SK-N-SH (cell line): ENCODE measurements at regions not wholly inside any gene's neighbourhood (a gene's known extent, or its start where the extent isn't known, plus 50 kb on each side); places are given as distances from the start of the nearest gene placed in this dataset.

Source experiments
- CTCF ChIA-PET: fragments of 300-600, 350-600 bp; formaldehyde crosslinking; extraction: SDS; loops from one replicate; lab custom pipeline; 2021; lab: Yijun Ruan, JAX
- POLR2A ChIA-PET: fragments of 350-600 bp; sonication (Branson Sonifier 250); formaldehyde crosslinking; extraction: SDS; loops from one replicate; lab custom pipeline; 2020; ENCODE audit warnings: antibody characterized with exemption, inconsistent platforms; lab: Yijun Ruan, JAX
- DNase-seq: peaks from one replicate; pipeline ENCODE4 v3.0.0; 2012
- H2AFZ ChIP-seq: fragments of 200-600 bp; sonication (generic); 2 replicates; pipeline ENCODE4 v1.8.1; 2016; ENCODE audit warnings: antibody characterized with exemption, mild to moderate bottlenecking, low read depth
- H3F3A ChIP-seq: fragments of 200-600 bp; sonication (generic); replicated peaks from 2 replicates; pipeline ENCODE3; 2016; ENCODE audit warnings: antibody characterized with exemption, mild to moderate bottlenecking; ENCODE audit not compliant: insufficient read depth
- H3K27ac ChIP-seq, 2 experiments: fragments of 200-500 bp in 1 of 2; fragments of 200-600 bp in 1 of 2; sonication (Bioruptor generic) in 1 of 2; sonication (generic), shearing (Covaris generic) in 1 of 2; 2 replicates each; pipeline versions ENCODE4 v1.5.1 to v1.6.1; 2014 to 2016; ENCODE audit warnings: low read depth in 2 of 2, inconsistent platforms in 1 of 2, low read length in 1 of 2, mild to moderate bottlenecking in 1 of 2, mixed read lengths in 1 of 2
- H3K27me3 ChIP-seq: fragments of 200-600 bp; sonication (generic), shearing (Covaris generic); 2 replicates; pipeline ENCODE4 v1.6.1; 2016; ENCODE audit warnings: mixed run types; ENCODE audit not compliant: insufficient read depth
- H3K36me3 ChIP-seq, 2 experiments: fragments of 200-500 bp in 1 of 2; fragments of 200-600 bp in 1 of 2; sonication (Bioruptor generic) in 1 of 2; sonication (generic) in 1 of 2; replicated peaks in 1 of 2; 2 replicates each; pipeline versions ENCODE3 to v1.5.1; 2014 to 2016; ENCODE audit warnings: low read length in 1 of 2, mild to moderate bottlenecking in 1 of 2; ENCODE audit not compliant: insufficient read depth in 2 of 2, control insufficient read depth in 1 of 2
- H3K4me1 ChIP-seq, 2 experiments: fragments of 200-500 bp in 1 of 2; fragments of 200-600 bp in 1 of 2; sonication (Bioruptor generic) in 1 of 2; sonication (generic), shearing (Covaris generic) in 1 of 2; 2 replicates each; pipeline versions ENCODE4 v1.5.1 to v1.6.1; 2014 to 2016; ENCODE audit warnings: low read depth in 1 of 2, low read length in 1 of 2, mixed run types in 1 of 2; ENCODE audit not compliant: insufficient read depth in 2 of 2, control insufficient read depth in 1 of 2
- H3K4me2 ChIP-seq: fragments of 200-600 bp; sonication (generic), shearing (Covaris generic); 2 replicates; pipeline ENCODE4 v1.6.1; 2017; ENCODE audit warnings: mixed run types
- H3K4me3 ChIP-seq, 2 experiments: fragments of 200-500 bp in 1 of 2; fragments of 200-600 bp in 1 of 2; sonication (Bioruptor generic) in 1 of 2; sonication (generic), shearing (Covaris generic) in 1 of 2; 2 replicates each; pipeline versions ENCODE4 v1.5.1 to v1.8.1; 2014 to 2016; ENCODE audit warnings: low read depth in 2 of 2, inconsistent platforms in 1 of 2, low read length in 1 of 2, mild to moderate bottlenecking in 1 of 2, mixed read lengths in 1 of 2, moderate library complexity in 1 of 2
- H3K79me2 ChIP-seq: fragments of 200-600 bp; sonication (generic); 2 replicates; pipeline ENCODE4 v1.8.1; 2017; ENCODE audit warnings: mild to moderate bottlenecking; ENCODE audit not compliant: insufficient read depth
- H3K9ac ChIP-seq: fragments of 200-600 bp; sonication (generic); 2 replicates; pipeline ENCODE4 v1.6.1; 2017; ENCODE audit warnings: mixed run types
- H3K9me2 ChIP-seq: fragments of 200-600 bp; sonication (generic); 2 replicates; pipeline ENCODE4 v1.6.1; 2017; ENCODE audit warnings: mixed run types
- H3K9me3 ChIP-seq: fragments of 200-600 bp; sonication (generic); 2 replicates; pipeline ENCODE4 v1.6.1; 2017; ENCODE audit warnings: mixed run types, mild to moderate bottlenecking, moderate library complexity
- H4K20me1 ChIP-seq: fragments of 200-600 bp; sonication (generic); 2 replicates; pipeline ENCODE4 v1.6.1; 2017; ENCODE audit warnings: mild to moderate bottlenecking, mixed run types; ENCODE audit not compliant: insufficient read depth
- ELF1 ChIP-seq: IDR thresholded peaks from 2 replicates; pipeline ENCODE4 v1.4.0; 2012
- EP300 ChIP-seq, 2 experiments: IDR thresholded peaks; 2 replicates each; pipeline versions ENCODE4 v1.4.0 to v1.6.1; 2012; ENCODE audit warnings: borderline replicate concordance in 1 of 2, low read depth in 1 of 2, low read length in 1 of 2
- FOSL2 ChIP-seq: IDR thresholded peaks from 2 replicates; pipeline ENCODE4 v1.4.0; 2012; ENCODE audit warnings: low read depth, mild to moderate bottlenecking, moderate library complexity, borderline replicate concordance
- GABPA ChIP-seq: IDR thresholded peaks from 2 replicates; pipeline ENCODE4 v1.4.0; 2012; ENCODE audit warnings: low read depth, mild to moderate bottlenecking
- GATA2 ChIP-seq: sonication (generic); formaldehyde crosslinking; IDR thresholded peaks from 2 replicates; pipeline ENCODE4 v1.5.0; 2020; ENCODE audit warnings: mild to moderate bottlenecking, missing genetic modification reagents
- MEF2A ChIP-seq: IDR thresholded peaks from 2 replicates; pipeline ENCODE4 v1.4.0; 2012; ENCODE audit warnings: low read depth, borderline replicate concordance
- MXI1 ChIP-seq: IDR thresholded peaks from 2 replicates; pipeline ENCODE4 v1.6.1; 2012; ENCODE audit warnings: mild to moderate bottlenecking, low read depth, low read length, improper control_type of control experiment
- NRF1 ChIP-seq: IDR thresholded peaks from 2 replicates; pipeline ENCODE4 v1.6.1; 2012; ENCODE audit warnings: low read depth, mild to moderate bottlenecking, low read length
- RFX5 ChIP-seq: IDR thresholded peaks from 2 replicates; pipeline ENCODE4 v1.6.1; 2012; ENCODE audit warnings: mild to moderate bottlenecking, improper control_type of control experiment, low read length
- RXRA ChIP-seq: IDR thresholded peaks from 2 replicates; pipeline ENCODE4 v1.4.0; 2012; ENCODE audit warnings: low read depth, mild to moderate bottlenecking, borderline replicate concordance
- SIN3A ChIP-seq: IDR thresholded peaks from 2 replicates; pipeline ENCODE4 v1.6.1; 2012; ENCODE audit warnings: low read depth, mild to moderate bottlenecking, low read length, moderate library complexity, borderline replicate concordance
- TAF1 ChIP-seq: IDR thresholded peaks from 2 replicates; pipeline ENCODE4 v1.6.1; 2012; ENCODE audit warnings: low read depth, mild to moderate bottlenecking, low read length, moderate library complexity, borderline replicate concordance
- TCF12 ChIP-seq: IDR thresholded peaks from 2 replicates; pipeline ENCODE4 v1.4.0; 2012
- TEAD4 ChIP-seq: IDR thresholded peaks from 2 replicates; pipeline ENCODE4 v1.4.0; 2012; ENCODE audit warnings: mild to moderate bottlenecking, borderline replicate concordance; ENCODE audit not compliant: insufficient read depth
- YY1 ChIP-seq: IDR thresholded peaks from 2 replicates; pipeline ENCODE4 v1.4.0; 2012; ENCODE audit warnings: low read depth, mild to moderate bottlenecking
- WGBS: methylation state at CpG from one replicate; pipeline ENCODE4 v1.1.6; 2017; ENCODE audit warnings: low lambda C conversion rate; 5-methylcytosine and 5-hydroxymethylcytosine counted together
- TF ChIP-seq, protein P1 (sequence below): IDR thresholded peaks from 2 replicates; pipeline ENCODE4 v1.6.1; 2012; ENCODE audit warnings: mild to moderate bottlenecking, low read depth, low read length, moderate library complexity
- TF ChIP-seq, protein P2 (sequence below): fragments of 150-350 bp; IDR thresholded peaks from 2 replicates; pipeline ENCODE4 v1.6.1; 2016; ENCODE audit warnings: mild to moderate bottlenecking, low read depth, low read length
- TF ChIP-seq, protein P3 (sequence below): IDR thresholded peaks from 2 replicates; pipeline ENCODE4; 2012

DNA sequence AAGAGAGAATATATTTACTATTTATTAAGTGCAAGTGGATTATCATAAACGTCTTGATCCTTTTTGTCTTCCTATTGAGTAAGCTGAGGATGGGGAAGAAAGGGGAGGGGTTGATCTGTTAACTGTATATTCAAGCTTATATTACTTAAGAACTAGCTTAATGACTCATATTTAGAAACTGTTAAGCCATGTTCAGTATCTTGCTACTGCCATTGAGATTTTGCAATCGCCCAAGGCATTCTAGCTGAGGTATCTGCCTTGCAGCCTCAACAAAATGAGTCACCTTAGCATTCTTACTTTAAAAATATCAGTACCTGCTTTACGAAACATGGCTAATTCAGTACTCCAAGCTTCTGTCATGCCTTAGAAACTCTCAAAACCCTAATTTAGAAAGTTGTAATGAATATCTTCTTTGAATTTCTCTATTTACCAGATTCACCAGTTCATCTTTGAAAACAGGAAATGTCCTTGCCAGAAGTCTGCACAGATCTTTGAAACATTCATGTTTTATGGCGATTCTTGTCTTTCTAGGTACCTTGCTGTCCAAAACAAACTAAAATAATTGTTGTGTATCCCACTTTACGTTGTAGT lies 76.1 kb downstream of the ALG10B start (continued):
- TF ChIP-seq FOSL2 (no peak), NRF1 (no peak)

DNA sequence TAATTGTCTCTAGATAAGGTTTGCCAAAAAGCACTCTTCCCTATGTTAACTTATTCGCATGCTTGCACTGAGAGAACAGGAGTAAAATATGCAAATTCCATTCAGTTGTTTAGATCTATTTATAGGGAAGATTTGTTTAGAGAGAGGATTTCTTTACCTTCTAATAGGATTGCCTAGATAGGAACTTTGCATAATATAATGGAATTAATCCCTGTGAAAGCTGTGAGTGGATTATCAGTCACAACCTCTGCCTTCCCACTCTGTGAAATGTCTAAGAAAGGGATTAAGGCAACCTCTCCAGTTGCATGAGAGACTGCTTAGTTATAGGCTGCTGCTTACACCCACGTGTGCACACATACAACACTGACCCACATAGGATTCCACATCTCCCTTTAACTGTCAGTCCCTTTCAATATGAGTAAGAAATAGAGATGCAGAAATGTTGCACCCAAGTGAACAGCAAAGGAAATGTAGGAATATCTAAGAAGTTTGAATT lies 83.2 kb downstream of the ALG10B start:
- POLR2A ChIA-PET: no interaction called here

DNA sequence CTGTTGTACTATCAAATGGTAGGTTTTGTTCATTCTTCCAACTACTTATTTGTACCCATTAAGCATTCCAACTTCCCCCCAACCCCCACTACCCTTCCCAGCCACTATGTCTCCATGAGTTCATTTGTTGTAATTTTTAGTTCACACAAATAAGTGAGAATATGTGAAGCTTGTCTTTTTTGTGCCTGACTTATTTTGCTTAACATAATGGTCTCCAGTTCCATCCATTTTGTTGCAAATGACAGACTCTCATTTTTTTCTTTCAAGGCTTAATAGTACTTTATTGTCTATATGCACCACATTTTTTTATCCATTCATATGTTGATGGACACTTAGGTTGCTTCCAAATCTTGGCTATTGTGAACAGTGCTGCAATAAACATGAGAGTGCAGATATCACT lies 86.2 kb downstream of the ALG10B start:
- H3K4me3 ChIP-seq: no peak overlapping the region
- CTCF ChIA-PET: no interaction called here
- H3K9ac ChIP-seq: no peak overlapping the region
- no peak overlapping the region for H2AFZ ChIP-seq
- H3K27ac ChIP-seq: no peak overlapping the region
- no peaks in the 10 kb centered on the region for H3K9me3 ChIP-seq
- H3K79me2 ChIP-seq: no peaks in the 10 kb centered on the region
- no peaks in the 10 kb centered on the region for H4K20me1 ChIP-seq
- H3K9me2 ChIP-seq: no peaks in the 10 kb centered on the region
- POLR2A ChIA-PET: no interaction called here
- no peaks in the 10 kb centered on the region for H3F3A ChIP-seq
- no peaks in the 10 kb centered on the region for H3K27me3 ChIP-seq
- no peak overlapping the region for H3K4me2 ChIP-seq
- no peak for DNase-seq
- no peaks in the 10 kb centered on the region for H3K4me1 ChIP-seq
- no peaks in the 10 kb centered on the region for H3K36me3 ChIP-seq
- TF ChIP-seq GABPA (no peak), MXI1 (no peak), ELF1 (no peak), TEAD4 (no peak), MEF2A (no peak)
- TF ChIP-seq, protein P1, sequence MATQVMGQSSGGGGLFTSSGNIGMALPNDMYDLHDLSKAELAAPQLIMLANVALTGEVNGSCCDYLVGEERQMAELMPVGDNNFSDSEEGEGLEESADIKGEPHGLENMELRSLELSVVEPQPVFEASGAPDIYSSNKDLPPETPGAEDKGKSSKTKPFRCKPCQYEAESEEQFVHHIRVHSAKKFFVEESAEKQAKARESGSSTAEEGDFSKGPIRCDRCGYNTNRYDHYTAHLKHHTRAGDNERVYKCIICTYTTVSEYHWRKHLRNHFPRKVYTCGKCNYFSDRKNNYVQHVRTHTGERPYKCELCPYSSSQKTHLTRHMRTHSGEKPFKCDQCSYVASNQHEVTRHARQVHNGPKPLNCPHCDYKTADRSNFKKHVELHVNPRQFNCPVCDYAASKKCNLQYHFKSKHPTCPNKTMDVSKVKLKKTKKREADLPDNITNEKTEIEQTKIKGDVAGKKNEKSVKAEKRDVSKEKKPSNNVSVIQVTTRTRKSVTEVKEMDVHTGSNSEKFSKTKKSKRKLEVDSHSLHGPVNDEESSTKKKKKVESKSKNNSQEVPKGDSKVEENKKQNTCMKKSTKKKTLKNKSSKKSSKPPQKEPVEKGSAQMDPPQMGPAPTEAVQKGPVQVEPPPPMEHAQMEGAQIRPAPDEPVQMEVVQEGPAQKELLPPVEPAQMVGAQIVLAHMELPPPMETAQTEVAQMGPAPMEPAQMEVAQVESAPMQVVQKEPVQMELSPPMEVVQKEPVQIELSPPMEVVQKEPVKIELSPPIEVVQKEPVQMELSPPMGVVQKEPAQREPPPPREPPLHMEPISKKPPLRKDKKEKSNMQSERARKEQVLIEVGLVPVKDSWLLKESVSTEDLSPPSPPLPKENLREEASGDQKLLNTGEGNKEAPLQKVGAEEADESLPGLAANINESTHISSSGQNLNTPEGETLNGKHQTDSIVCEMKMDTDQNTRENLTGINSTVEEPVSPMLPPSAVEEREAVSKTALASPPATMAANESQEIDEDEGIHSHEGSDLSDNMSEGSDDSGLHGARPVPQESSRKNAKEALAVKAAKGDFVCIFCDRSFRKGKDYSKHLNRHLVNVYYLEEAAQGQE: no peak
- TF ChIP-seq, protein P2, sequence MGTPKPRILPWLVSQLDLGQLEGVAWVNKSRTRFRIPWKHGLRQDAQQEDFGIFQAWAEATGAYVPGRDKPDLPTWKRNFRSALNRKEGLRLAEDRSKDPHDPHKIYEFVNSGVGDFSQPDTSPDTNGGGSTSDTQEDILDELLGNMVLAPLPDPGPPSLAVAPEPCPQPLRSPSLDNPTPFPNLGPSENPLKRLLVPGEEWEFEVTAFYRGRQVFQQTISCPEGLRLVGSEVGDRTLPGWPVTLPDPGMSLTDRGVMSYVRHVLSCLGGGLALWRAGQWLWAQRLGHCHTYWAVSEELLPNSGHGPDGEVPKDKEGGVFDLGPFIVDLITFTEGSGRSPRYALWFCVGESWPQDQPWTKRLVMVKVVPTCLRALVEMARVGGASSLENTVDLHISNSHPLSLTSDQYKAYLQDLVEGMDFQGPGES: no peak

More for the DNA sequence above, 83.2 kb downstream of the ALG10B start:
- Histone ChIP-seq H3K9ac (no peak overlapping the region), H3K9me3 (no peaks in the 10 kb centered on the region), H3K9me2 (no peaks in the 10 kb centered on the region), H4K20me1 (no peaks in the 10 kb centered on the region), H3K4me3 (no peak overlapping the region), H3K27ac (no peak overlapping the region), H3K4me1 (no peaks in the 10 kb centered on the region), H3K79me2 (no peaks in the 10 kb centered on the region), H3K4me2 (no peak overlapping the region), H3K36me3 (no peaks in the 10 kb centered on the region), H3F3A (no peaks in the 10 kb centered on the region), H2AFZ (no peak overlapping the region), H3K27me3 (no peaks in the 10 kb centered on the region)
- TF ChIP-seq TCF12 (no peak), EP300 (IDR thresholded peaks at IDR 0.05; ENCODE audit: borderline replicate concordance in 1 of 2, low read depth in 1 of 2, low read length in 1 of 2) (no peak), YY1 (no peak), RXRA (no peak), TAF1 (no peak), SIN3A (no peak), RFX5 (no peak), GATA2 (CRISPR knock-in tag) (no peak)
- TF ChIP-seq, protein P3, sequence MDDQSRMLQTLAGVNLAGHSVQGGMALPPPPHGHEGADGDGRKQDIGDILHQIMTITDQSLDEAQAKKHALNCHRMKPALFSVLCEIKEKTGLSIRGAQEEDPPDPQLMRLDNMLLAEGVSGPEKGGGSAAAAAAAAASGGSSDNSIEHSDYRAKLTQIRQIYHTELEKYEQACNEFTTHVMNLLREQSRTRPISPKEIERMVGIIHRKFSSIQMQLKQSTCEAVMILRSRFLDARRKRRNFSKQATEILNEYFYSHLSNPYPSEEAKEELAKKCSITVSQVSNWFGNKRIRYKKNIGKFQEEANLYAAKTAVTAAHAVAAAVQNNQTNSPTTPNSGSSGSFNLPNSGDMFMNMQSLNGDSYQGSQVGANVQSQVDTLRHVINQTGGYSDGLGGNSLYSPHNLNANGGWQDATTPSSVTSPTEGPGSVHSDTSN: no peak
- TF ChIP-seq, protein P1: no peak
- no peak for DNase-seq
- CTCF ChIA-PET: no interaction called here
- WGBS: 4% methylated on average over 2 of the region's 2 CpGs
